Astrocyte (in vitro differentiated cells and primary cell): ENCODE measurements at regions not wholly inside any gene's neighbourhood (a gene's known extent, or its start where the extent isn't known, plus 50 kb on each side); places are given as distances from the start of the nearest gene placed in this dataset.

ENCODE experiments used
- DNase-seq: peaks from one replicate; pipeline ENCODE4 v3.0.0-alpha.2; 2010; ENCODE audit warnings: low read depth
- FAIRE-seq: peaks from 2 replicates; lab custom pipeline; 2011; peaks lifted over from hg19 to GRCh38; lab: Jason Lieb, UNC
- H2AFZ ChIP-seq: 2 replicates; pipeline ENCODE4 v1.6.0; 2012; ENCODE audit warnings: low read depth, low read length, inconsistent platforms
- H3K27ac ChIP-seq: 2 replicates; pipeline ENCODE4 v1.5.1; 2011; ENCODE audit warnings: low read depth, low read length, inconsistent platforms
- H3K27me3 ChIP-seq: 2 replicates; pipeline ENCODE4 v1.6.0; 2011; ENCODE audit warnings: low read length, inconsistent platforms; ENCODE audit not compliant: insufficient read depth
- H3K36me3 ChIP-seq: 2 replicates; pipeline ENCODE4 v1.5.1; 2011; ENCODE audit warnings: low read length, inconsistent platforms; ENCODE audit not compliant: insufficient read depth
- H3K4me1 ChIP-seq: 2 replicates; pipeline ENCODE4 v1.5.1; 2011; ENCODE audit warnings: low read length, inconsistent platforms; ENCODE audit not compliant: insufficient read depth
- H3K4me2 ChIP-seq: 2 replicates; pipeline ENCODE4 v1.6.0; 2012; ENCODE audit warnings: low read length, inconsistent platforms
- H3K4me3 ChIP-seq: 2 replicates; pipeline ENCODE4 v1.5.1; 2011; ENCODE audit warnings: low read depth, mild to moderate bottlenecking, low read length, inconsistent platforms; ENCODE audit not compliant: insufficient read depth
- H3K79me2 ChIP-seq: 2 replicates; pipeline ENCODE4 v1.6.0; 2012; ENCODE audit warnings: mild to moderate bottlenecking, low read length, inconsistent platforms; ENCODE audit not compliant: insufficient read depth
- H3K9ac ChIP-seq: 2 replicates; pipeline ENCODE4 v1.6.0; 2012; ENCODE audit warnings: mild to moderate bottlenecking, low read length, inconsistent platforms
- H3K9me3 ChIP-seq: 2 replicates; pipeline ENCODE4 v1.5.1; 2012; ENCODE audit warnings: low read depth, mild to moderate bottlenecking, low read length, inconsistent platforms; ENCODE audit not compliant: insufficient read depth
- H4K20me1 ChIP-seq: 2 replicates; pipeline ENCODE4 v1.6.0; 2012; ENCODE audit warnings: low read length, inconsistent platforms; ENCODE audit not compliant: insufficient read depth
- H3K27ac Mint-ChIP-seq: one replicate; pipeline ENCODE4 v1.8.0; 2021; ENCODE audit warnings: mild to moderate bottlenecking, mixed read lengths; ENCODE audit not compliant: unreplicated experiment
- H3K27me3 Mint-ChIP-seq: one replicate; pipeline ENCODE4 v1.8.0; 2021; ENCODE audit warnings: low read depth, mixed read lengths; ENCODE audit not compliant: unreplicated experiment
- H3K36me3 Mint-ChIP-seq: one replicate; pipeline ENCODE4 v1.8.0; 2021; ENCODE audit warnings: low read depth, mixed read lengths; ENCODE audit not compliant: unreplicated experiment
- H3K4me1 Mint-ChIP-seq: one replicate; pipeline ENCODE4 v1.8.0; 2021; ENCODE audit warnings: low read depth, mixed read lengths; ENCODE audit not compliant: unreplicated experiment
- H3K4me3 Mint-ChIP-seq: one replicate; pipeline ENCODE4 v1.8.0; 2021; ENCODE audit warnings: mild to moderate bottlenecking, moderate library complexity, mixed read lengths; ENCODE audit not compliant: unreplicated experiment
- H3K9me3 Mint-ChIP-seq: one replicate; pipeline ENCODE4 v1.8.0; 2021; ENCODE audit warnings: mild to moderate bottlenecking, mixed read lengths; ENCODE audit not compliant: unreplicated experiment
- EZH2 ChIP-seq: IDR thresholded peaks from 2 replicates; pipeline ENCODE4 v1.6.1; 2012; ENCODE audit warnings: mild to moderate bottlenecking, low read length, inconsistent platforms; ENCODE audit not compliant: insufficient read depth
- TF ChIP-seq, protein P1 (sequence below): IDR thresholded peaks from 2 replicates; pipeline ENCODE4 v1.5.1; 2011; ENCODE audit warnings: low read depth, mild to moderate bottlenecking, inconsistent platforms, low read length, moderate library complexity; ENCODE audit not compliant: insufficient read depth

DNA sequence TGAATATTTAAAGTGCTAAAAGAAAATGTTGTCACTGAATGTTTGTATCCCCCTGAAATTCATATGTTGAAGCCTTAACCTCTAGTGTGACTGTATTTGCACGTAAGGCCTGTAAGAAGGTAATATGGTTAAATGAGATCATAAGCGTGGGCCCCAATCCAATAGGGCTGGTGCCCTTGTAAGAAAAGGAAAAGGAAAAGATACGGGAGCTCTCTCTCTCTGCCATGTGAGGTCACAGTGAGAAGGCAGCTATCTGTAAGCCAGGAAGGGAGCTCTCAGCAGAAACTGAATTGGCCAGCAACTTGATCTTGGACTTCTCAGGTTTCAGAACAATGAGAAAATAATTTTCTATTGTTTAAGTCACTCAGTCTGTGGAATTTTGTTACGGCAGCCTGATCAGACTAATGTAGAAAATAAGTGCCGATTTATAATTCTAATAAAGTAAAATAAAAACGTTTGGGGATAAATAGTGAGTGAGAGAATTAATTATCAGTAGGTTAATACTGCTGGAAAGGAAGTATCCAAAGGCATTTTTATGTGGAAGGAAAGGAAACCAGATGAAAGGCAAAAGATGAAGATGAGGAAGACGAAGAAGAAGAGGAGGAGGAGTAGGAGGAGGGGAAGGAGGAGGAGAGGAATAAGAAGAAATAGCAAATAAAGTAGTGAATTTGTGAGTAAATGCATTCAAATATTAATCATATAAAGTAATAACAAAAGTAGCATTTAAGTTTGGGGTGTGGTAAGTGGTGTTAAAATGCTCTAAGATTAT, 188.5 kb upstream of the KRR1 start:
- Histone ChIP-seq H4K20me1 (no peaks in the 10 kb centered on the region), H3K4me1 (peaks cover 2% of the 10 kb centered on the region), H3K4me2 (no peak overlapping the region), H2AFZ (no peak overlapping the region), H3K36me3 (no peaks in the 10 kb centered on the region), H3K27ac (no peak overlapping the region), H3K9me3 (no peaks in the 10 kb centered on the region), H3K4me3 (no peak overlapping the region), H3K79me2 (no peaks in the 10 kb centered on the region), H3K9ac (no peak overlapping the region), H3K27me3 (no peaks in the 10 kb centered on the region)
- no peak for TF ChIP-seq EZH2
- TF ChIP-seq, protein P1, sequence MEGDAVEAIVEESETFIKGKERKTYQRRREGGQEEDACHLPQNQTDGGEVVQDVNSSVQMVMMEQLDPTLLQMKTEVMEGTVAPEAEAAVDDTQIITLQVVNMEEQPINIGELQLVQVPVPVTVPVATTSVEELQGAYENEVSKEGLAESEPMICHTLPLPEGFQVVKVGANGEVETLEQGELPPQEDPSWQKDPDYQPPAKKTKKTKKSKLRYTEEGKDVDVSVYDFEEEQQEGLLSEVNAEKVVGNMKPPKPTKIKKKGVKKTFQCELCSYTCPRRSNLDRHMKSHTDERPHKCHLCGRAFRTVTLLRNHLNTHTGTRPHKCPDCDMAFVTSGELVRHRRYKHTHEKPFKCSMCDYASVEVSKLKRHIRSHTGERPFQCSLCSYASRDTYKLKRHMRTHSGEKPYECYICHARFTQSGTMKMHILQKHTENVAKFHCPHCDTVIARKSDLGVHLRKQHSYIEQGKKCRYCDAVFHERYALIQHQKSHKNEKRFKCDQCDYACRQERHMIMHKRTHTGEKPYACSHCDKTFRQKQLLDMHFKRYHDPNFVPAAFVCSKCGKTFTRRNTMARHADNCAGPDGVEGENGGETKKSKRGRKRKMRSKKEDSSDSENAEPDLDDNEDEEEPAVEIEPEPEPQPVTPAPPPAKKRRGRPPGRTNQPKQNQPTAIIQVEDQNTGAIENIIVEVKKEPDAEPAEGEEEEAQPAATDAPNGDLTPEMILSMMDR = no peak
- Mint-ChIP-seq H3K4me3 (no peak overlapping the region), H3K9me3 (no peaks in the 10 kb centered on the region), H3K27me3 (no peaks in the 10 kb centered on the region), H3K27ac (peak overlapping the region; percentile 21), H3K36me3 (no peaks in the 10 kb centered on the region), H3K4me1 (peaks cover 10% of the 10 kb centered on the region)
- DNase-seq = peak; percentile 80
- FAIRE-seq = no peak

DNA sequence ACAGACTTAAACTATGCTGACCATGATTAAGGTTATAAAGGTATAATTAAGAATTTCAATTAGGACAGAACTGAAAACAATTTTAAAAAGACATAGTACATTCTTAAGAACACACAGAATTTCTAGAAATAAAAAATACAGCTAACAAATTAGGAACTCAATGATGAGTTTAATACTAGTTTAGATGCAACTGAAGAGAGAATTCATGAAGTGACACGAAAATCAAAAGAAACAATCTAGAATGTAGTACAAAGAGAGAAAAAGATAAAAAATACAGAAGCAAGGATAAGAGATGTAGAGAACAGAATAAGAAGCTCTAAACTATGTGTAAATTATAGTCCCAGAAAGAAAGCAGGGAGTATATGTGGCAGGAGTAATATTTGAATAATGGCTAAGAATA, 187.8 kb upstream of the KRR1 start:
- Histone ChIP-seq H3K79me2 (no peaks in the 10 kb centered on the region), H3K4me3 (no peak overlapping the region), H3K27ac (no peak overlapping the region), H4K20me1 (no peaks in the 10 kb centered on the region), H3K27me3 (no peaks in the 10 kb centered on the region), H3K9me3 (no peaks in the 10 kb centered on the region), H3K9ac (no peak overlapping the region), H2AFZ (no peak overlapping the region), H3K4me1 (no peaks in the 10 kb centered on the region), H3K36me3 (no peaks in the 10 kb centered on the region), H3K4me2 (no peak overlapping the region)
- TF ChIP-seq EZH2 = no peak
- TF ChIP-seq, protein P1 = no peak
- Mint-ChIP-seq H3K9me3 (no peaks in the 10 kb centered on the region), H3K27me3 (no peaks in the 10 kb centered on the region), H3K4me3 (no peak overlapping the region), H3K27ac (no peak overlapping the region), H3K4me1 (peaks cover 12% of the 10 kb centered on the region), H3K36me3 (no peaks in the 10 kb centered on the region)
- DNase-seq = no peak
- FAIRE-seq = no peak

DNA sequence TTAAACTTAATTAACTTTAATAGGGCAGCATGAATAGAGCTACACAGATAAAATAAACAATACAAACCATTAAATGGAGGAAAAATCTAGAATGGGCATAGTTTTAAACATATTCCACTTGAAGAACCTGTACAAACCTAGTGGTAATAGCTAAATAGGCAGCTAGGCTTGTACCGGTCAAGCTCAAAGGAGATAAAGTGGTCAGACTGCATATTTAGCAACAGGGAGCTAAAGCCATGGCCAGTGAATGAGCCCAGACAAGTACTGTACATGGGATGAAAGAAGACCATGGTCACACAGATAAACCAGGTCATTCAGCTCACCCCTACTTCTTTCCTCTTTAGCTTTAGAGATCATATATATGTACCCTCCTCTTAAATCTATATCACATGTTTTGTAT, 186.6 kb upstream of the KRR1 start:
- H3K4me1 ChIP-seq = no peaks in the 10 kb centered on the region
- H3K4me3 ChIP-seq = no peak overlapping the region
- no peak for FAIRE-seq
- DNase-seq = no peak
- H3K27ac ChIP-seq = no peak overlapping the region
- H3K9ac ChIP-seq = no peak overlapping the region
- H3K27ac Mint-ChIP-seq = no peak overlapping the region
- no peaks in the 10 kb centered on the region for H3K36me3 ChIP-seq
- H3K36me3 Mint-ChIP-seq = no peaks in the 10 kb centered on the region
- TF ChIP-seq EZH2 = no peak
- TF ChIP-seq, protein P1 = no peak
- H3K79me2 ChIP-seq = no peaks in the 10 kb centered on the region
- H3K27me3 Mint-ChIP-seq = no peaks in the 10 kb centered on the region
- no peak overlapping the region for H2AFZ ChIP-seq
- H3K9me3 ChIP-seq = no peaks in the 10 kb centered on the region
- no peak overlapping the region for H3K4me2 ChIP-seq
- H4K20me1 ChIP-seq = no peaks in the 10 kb centered on the region
- H3K9me3 Mint-ChIP-seq = no peaks in the 10 kb centered on the region
- H3K27me3 ChIP-seq = no peaks in the 10 kb centered on the region
- H3K4me3 Mint-ChIP-seq = no peak overlapping the region
- peaks cover 14% of the 10 kb centered on the region for H3K4me1 Mint-ChIP-seq
